ENCODE measurements at regions not wholly inside any gene's neighbourhood (a gene's known extent, or its start where the extent isn't known, plus 50 kb on each side); places are given as distances from the start of the nearest gene placed in this dataset.

DNA sequence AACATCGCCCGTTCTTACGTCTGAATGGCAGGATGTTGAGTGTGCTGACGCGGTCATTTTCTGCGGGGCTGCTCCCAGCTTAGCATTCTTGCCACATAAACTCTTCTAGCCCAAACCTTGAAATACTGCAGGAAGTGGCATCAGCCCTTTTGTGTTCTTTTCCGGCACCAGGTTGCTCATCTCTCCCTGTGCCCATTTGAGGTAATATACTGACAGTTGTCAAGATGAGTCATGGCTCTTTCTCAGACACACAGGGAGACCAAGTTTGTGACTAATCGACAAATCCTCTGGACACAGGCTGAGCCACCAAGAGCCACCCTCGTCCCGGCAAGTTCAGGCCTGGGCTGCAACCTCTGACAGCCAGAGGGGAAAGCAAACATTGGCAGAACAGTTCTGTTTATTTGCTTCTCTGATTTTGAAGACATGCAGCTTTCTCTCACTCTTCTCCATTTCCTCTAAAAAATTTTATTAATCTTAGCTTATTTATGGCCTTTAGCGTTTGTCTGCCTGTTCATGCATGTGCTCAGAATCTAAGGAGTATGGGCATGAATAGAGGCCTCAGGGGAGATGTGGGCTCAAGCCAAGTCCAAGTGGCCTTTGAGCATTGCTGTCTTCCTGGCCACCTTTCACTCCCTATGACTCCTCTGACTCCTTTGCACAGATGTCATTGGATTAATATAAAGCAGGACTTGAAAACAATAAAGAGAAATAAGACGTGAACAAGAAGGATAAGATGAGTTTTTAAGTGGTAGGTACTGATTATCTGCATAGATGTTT, 328.2 kb upstream of the JAG1 start:
- no peak for DNase-seq

- DNase-seq, result no peak
Measured at GRCh38 chr20:11003341-11003740, 329.5 kb upstream of the JAG1 start.

- no peak for DNase-seq
Measured at GRCh38 chr20:11008444-11009033, 334.7 kb upstream of the JAG1 start.

DNA sequence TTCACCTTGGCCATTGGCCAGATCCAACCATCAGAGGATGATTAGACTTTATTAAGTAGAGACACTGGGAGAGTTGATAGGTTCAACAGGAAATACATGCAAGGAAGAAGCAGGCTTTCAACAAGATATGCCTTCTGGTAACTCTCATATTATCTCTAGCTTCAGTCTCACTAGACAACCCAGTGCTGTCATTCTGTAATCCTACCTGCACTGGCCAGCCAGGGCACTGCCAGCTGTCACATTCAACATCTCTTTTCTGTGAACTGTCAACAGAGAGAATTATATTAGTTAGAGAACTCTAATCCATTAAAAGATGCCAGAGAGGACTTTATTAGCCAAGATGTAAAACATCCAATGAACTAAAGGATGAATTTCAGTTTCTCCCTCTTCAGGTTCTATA, 337.9 kb upstream of the JAG1 start:
- DNase-seq, result no peak

DNA sequence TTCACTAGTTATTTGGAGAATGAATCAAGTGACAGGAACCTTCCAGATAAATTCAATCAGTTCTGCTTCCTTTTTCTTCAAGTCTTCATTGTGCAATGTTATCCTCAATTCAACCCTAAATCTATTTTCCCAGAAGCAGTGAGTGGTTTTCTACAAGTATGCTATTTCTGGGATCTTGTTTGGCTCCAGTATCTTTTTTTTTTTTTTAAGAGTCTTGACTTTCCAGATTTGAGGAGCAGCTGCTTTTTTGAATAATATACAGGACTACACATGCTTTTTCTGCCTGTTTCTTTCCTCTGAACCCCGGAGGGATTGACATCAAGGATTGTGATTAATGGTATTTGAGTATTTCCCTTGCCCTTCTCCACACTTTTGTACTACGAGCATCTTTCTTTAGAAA, 339.2 kb upstream of the JAG1 start:
- DNase-seq, result no peak

DNA sequence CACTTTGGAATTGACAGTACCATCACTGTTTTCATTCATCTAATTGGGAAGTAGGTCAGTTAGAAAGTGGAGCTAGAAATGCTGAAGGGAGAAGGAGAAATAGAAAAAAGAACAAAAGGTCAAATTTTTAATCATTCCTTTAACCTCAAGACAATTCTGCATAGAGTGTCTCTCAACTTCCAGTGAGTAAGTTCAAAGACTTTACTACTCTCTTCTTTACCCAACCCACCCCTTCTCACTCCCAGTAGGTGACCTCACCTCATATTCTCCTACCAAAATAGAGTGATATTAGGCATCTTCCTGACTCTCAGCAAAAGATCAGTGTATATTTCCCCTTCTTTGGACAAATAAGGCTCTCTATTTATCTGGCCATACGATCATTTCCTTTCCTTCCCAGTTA, 340.0 kb upstream of the JAG1 start:
- no peak for DNase-seq

DNA sequence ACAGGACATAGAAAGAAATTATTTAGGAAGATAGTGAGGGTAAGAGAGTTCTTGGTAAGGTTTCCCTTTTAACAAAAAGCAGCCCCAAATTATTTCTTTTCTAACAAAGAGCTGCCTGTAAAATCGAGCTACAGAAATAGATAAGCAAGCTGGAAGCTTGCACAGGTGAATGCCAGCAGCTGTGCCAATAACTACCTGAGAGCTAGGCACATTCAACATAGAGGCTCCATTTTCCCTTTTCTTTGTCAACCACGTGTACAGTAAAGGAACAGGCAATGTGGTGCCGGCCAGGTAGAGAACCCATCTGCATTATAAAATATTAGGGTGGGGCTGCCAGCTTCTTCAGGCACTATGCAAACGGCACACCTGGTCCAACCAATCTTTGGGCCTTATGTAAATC, 341.6 kb upstream of the JAG1 start:
- no peak for DNase-seq

DNA sequence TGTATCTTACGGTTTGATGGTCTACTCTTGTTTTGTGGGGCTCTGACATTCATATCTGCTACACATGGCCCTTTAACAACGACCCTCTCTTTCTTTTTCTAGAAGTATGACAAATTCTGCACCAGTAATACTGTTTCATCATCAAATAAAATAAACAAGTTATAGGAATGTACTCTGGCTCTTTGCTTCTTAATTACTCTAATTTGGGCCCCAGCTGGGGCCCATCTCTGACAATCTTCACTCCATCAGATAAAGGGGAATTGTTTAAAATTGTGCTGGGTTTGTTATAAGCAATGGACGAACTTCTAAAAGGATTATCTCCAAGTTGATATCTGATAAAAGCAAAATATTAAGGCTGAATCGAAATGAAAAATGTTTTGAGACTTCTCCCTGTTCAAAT, 343.6 kb upstream of the JAG1 start:
- DNase-seq, result no peak

- DNase-seq, result no peak
Measured at GRCh38 chr20:11018668-11019170, 344.9 kb upstream of the JAG1 start.

DNA sequence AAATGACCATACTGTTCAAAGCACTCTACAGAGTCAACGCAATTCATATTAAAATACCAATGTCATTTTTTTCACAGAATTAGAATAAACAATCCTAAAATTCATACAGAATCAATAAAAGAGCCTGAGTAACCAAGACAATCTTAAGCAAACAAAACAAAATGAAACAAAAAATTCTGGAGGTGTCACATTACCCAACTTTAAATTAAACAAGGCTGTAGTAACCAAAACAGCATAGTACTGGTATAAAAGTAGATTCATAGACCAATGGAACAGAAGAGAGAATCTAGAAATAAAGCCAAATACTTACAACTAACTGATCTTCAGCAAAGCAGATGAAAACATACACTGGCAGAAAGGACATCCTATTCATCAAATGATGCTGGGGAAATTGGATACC, 346.9 kb upstream of the JAG1 start:
- no peak for DNase-seq

DNA sequence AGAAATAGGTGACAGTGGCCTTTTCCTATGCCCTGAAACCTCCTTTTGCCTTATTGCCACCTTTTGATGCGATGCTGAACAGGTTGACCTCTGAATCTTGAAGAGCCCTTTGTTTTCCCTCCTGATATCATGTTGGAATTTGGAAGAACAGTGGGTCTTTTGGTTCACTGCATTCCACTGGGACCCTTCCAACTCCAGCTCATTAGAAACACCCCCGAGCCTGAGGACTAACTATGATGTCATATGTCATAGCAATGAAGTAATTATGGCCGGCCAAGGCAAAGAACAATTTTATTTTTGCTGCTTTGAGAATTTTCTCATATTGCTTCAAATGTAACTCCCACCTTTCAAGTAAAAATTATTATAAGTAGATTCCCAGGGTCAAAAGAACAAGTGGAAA, 353.4 kb upstream of the JAG1 start:
- no peak for DNase-seq

DNA sequence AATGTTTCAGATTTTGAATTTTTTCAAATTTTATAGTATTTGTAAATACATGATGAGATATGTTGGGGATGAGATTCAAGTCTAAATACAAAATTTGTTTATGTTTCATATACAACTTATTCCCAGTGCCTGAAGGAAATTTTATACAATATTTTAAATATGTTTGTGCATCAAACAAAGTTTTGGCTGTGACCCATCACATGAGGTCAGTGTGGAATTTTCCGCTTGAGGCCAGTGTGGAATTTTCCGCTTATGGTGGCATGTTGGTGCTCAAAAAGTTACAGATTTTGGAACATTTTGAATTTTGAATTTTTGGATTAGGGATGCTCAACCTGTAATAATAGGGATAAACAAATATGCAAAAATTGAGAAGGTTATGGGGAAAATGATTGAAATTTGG, 356.6 kb upstream of the JAG1 start:
- no peak for DNase-seq

- no peak for DNase-seq
Measured at GRCh38 chr20:11031300-11031699, 357.5 kb upstream of the JAG1 start.

GRCh38 chr20:11032611-11033010, 358.8 kb upstream of the JAG1 start:
- no peak for DNase-seq

- DNase-seq, result no peak
Measured at GRCh38 chr20:11034025-11034424, 360.2 kb upstream of the JAG1 start.

DNA sequence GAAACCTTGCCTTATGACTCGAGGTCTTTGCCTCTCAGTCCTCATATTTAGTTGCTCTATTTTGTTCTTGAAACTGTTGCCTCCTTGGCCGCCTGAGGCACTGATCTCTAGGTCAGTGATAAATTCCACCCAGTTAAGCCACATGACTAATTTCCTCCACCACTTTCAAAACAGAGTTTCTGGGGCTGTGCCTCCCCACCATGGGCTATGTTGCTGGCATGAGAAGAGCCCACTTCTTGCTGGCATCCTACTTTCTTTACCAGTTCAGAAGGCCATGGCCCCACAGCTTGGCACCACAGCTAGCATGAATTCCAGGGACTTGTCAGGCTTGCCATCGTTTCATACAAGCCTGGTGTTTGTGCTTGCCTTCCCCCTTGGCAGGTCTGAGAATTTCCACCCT, 361.4 kb upstream of the JAG1 start:
- no peak for DNase-seq

DNA sequence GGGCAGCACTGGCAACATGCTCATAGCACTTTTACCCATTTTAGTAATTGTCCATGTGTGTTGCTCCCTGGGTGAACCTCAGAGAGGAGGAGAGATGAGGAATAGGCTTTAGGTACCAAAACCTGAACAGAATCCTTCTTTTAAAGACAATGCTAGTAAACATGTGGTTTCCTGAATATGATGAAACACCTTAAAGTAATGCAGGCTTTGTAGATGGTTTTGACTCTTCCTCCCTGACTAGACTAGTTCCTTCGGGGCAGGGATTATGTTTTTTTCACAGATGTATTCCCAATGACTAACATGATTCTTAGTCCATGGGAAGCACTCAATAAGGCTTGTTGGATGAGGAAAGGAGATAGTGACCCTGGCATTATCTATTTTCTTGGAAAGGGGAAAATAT, 367.6 kb upstream of the JAG1 start:
- DNase-seq, result no peak

DNA sequence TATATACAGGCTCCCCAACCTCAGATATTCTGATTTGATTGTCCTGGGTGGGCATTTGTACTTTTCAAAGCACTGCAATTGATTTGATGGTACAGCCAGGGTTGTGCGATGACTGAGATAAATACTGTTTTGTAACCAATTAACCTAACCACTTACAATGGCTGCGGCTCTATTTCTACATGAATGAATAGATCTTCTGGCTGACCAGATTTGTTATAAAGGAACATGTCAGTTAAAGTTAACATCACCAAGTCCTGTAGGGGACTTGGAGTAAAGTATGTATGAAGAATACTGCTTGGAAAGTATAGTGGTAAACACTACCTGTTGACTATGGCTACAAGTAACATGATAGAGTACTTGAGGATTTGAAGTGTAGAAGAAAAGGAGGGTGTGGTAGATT, 369.2 kb upstream of the JAG1 start:
- no peak for DNase-seq

DNA sequence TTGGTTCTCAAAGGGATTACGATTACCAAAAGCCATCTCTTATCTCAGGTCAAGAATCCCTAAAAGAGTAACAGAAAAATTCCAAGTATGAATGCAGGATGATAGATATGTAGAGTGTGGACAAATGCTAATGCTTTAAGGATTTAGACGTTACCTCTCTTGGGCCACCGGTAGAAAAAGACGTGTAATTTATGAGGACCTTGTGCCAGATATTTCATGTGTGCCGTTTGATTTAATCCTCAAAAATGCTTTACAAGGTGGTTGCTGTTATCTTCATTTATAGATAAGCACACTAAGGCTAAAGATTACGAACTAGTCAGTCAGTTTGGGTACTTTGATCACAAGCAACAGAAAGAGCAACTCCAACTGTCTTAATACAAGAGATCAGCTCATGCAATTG, 370.8 kb upstream of the JAG1 start:
- no peak for DNase-seq

DNA sequence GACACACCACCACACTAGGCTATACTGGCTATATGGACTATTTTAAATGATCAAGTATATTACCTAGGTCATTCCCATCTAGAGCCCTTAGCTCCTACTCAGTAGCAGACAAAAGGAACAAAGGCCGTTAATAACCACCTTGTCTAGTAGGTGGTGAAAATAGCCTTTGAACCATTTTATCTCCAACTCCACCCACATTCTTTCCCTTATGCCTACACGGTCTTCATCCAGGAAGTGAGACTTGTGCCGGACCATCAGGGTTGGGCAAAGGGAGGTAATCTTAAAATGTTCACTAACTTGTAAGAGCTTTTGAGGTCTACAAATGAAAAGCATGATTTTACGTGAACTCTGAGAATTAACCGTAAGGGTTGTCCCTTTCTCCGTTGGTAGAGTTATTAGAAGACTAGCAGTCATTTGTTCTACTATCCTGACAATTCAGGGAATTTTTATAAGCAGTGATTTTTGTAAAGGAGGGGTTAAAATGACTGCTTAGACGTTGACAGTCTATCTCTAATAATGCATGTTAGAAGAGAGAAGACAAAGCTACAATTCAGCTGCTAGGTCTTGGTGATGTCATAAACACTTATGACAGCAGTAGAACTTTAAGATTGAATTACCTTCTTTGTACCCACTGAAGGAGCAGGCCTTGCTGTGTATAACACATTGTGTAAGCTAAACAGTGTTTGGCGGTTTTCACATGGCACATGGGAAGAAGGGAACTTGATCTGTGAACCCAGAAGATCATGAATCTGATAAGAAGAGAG, 371.8 kb upstream of the JAG1 start:
- DNase-seq, result no peak

DNA sequence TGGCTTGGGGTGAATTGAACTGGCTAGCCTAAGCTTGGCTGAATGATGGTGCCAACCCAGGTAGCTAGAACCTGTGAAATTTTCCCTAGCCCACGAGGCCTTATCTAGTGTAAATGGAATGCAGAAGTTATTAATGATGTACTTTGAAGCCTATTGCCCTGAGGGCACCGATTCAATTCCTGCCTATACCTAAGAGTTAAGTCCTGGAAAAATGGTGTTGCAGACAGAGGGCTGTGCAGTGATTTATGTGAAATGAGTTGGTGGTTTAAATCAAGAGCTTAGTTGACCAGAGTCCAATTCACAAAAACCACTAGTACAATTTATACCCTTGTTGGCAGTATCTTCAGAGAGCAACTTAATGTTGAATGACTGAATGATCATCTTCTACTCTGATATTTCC, 373.8 kb upstream of the JAG1 start:
- DNase-seq, result no peak

DNA sequence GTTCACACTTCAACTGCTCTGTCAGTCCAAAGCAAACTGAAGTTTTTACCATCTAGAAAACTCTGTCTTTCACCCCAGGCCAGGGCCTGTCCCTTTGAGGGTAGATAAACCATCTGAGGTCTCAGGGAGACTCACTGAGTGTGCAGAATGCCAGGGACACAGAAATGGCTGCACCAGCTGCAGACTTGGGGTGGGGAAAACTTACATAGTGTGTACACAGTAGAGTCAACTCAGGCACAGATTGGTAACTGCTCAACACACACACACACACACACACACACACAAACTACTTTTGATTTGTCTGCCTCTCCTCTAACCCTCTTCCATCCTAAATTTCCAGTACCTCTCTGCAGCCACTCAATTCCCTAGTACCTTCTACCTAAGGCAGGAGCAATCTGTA, 374.9 kb upstream of the JAG1 start:
- no peak for DNase-seq

- DNase-seq, result no peak
Measured at GRCh38 chr20:11050350-11050749, 376.6 kb upstream of the JAG1 start.

DNA sequence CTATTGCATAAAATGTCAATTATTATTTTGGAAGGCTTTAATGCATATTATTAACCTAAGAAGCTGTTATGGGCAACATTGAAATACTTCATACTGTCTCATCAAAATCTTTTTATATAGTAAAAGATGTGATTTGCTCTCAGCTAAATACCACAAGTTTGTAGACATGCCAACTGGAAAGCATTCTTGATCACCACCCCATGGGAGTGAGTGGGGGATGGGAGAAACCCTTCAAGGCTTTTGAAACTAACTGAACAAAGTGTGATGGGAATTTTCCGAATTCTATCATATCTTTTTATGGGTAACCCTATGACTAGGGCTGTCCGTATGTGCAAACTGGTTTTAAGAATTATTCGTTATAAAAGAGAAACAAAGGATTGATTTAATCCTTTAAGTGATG, 377.3 kb upstream of the JAG1 start:
- DNase-seq, result no peak

All from NCI-H2029 treated with DMSO at 0.1 percent for 48 hours (cell line).